Astrocyte of the cerebellum (primary cell): ENCODE measurements at regions not wholly inside any gene's neighbourhood (a gene's known extent, or its start where the extent isn't known, plus 50 kb on each side); places are given as distances from the start of the nearest gene placed in this dataset.
"Not testable (repeated sequence)": the region's sequence is repeated elsewhere in the genome, so short reads cannot be mapped to it uniquely, and the experiment has no call there.

Experiments
- DNase-seq: peaks from one replicate; pipeline ENCODE4 v3.0.0-alpha.2; 2011; ENCODE audit warnings: low read depth
- H3K4me3 ChIP-seq: 2 replicates; pipeline ENCODE4 v1.5.1; 2011; ENCODE audit warnings: mild to moderate bottlenecking, low read depth, low read length, moderate library complexity
- CTCF ChIP-seq: IDR thresholded peaks from 2 replicates; pipeline ENCODE4 v1.5.1; 2012; ENCODE audit warnings: low read length, low read depth, moderate library complexity, mild to moderate bottlenecking; ENCODE audit errors: missing control alignments
- in situ Hi-C: cut with HindIII; loops from 2 replicates; pipeline ENCODE4 v1.10.0; 2017; ENCODE audit warnings: low sequenced_read_pairs

- in situ Hi-C loops: no loop called here
- no peak overlapping the region for H3K4me3 ChIP-seq
- no peak for TF ChIP-seq CTCF
- no peak for DNase-seq
These were observed 203.4 kb upstream of the SPAG17 start for GRCh38 chr1:118388301-118388959.

- no peak for DNase-seq
- no peak for TF ChIP-seq CTCF
- in situ Hi-C loops: no loop called here
- H3K4me3 ChIP-seq: no peak overlapping the region
These were observed 196.3 kb upstream of the SPAG17 start for GRCh38 chr1:118381197-118381869.

GRCh38 chr1:118377183-118377582, 192.2 kb upstream of the SPAG17 start:
- H3K4me3 ChIP-seq, in situ Hi-C loops, DNase-seq: not testable (repeated sequence)

- no peak overlapping the region for H3K4me3 ChIP-seq
- no peak for DNase-seq
- no peak for TF ChIP-seq CTCF
- in situ Hi-C loops: no loop called here
These were observed 186.6 kb upstream of the SPAG17 start for GRCh38 chr1:118371612-118372011.

GRCh38 chr1:118370861-118371260, 185.8 kb upstream of the SPAG17 start:
- in situ Hi-C loops: no loop called here
- no peak for TF ChIP-seq CTCF
- no peak overlapping the region for H3K4me3 ChIP-seq
- no peak for DNase-seq

- in situ Hi-C loops: no loop called here
- no peak overlapping the region for H3K4me3 ChIP-seq
- DNase-seq: no peak
- no peak for TF ChIP-seq CTCF
These were observed 181.3 kb upstream of the SPAG17 start for GRCh38 chr1:118366286-118366685.

GRCh38 chr1:118364882-118365281, 179.9 kb upstream of the SPAG17 start:
- H3K4me3 ChIP-seq: no peak overlapping the region
- DNase-seq: no peak
- in situ Hi-C loops: no loop called here
- TF ChIP-seq CTCF: no peak
